HG03378 (cell line): ENCODE measurements at regions not wholly inside any gene's neighbourhood (a gene's known extent, or its start where the extent isn't known, plus 50 kb on each side); places are given as distances from the start of the nearest gene placed in this dataset.
"Not testable (repeated sequence)": the region's sequence is repeated elsewhere in the genome, so short reads cannot be mapped to it uniquely, and the experiment has no call there.

ENCODE experiments used
- ATAC-seq: cut with Tn5 transposase; IDR thresholded peaks from one replicate; pipeline ENCODE4 v1.9.1; 2021; ENCODE audit warnings: mild to moderate bottlenecking, moderate library complexity; ENCODE audit not compliant: unreplicated experiment

DNA sequence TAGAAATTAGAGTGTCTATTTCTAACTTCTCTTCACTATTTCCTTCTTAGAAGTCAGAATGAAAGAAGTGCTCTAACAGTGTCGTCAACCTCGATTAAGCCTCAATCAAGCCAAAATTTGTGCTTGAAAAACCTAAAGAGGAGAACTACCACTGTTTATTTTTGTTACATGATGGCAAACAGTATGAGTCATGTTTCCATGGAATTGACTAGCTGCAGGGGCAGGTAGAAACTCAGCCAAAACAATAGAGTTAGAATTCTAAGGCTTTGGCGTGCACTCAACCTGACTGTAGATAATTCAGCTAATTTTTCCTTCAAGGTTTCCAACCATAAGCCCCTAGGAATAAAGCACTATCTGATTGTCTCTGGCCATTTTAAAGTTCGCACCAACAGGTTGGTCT lies 415.9 kb downstream of the ETS1 start:
- no peak for ATAC-seq

DNA sequence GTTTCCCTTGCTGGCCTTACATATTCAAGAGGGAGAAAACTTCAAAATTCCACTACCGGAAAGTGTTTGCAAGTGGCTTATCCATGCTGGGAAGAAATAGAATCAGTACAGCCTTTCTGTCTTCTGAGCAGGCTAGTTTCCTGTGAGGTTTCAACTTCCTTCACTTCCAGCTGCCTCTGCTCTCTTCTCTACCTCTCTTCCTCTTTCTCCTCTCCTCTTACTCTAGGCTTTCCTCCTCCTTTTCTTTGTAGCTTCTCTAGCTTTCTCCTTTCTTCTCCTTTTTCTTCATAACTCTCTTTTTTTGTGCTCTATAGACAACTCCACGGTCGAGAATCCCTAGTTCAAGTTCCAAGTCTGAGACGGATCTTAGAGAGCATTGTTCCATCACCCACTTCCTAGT lies 421.8 kb downstream of the ETS1 start:
- ATAC-seq: no peak

DNA sequence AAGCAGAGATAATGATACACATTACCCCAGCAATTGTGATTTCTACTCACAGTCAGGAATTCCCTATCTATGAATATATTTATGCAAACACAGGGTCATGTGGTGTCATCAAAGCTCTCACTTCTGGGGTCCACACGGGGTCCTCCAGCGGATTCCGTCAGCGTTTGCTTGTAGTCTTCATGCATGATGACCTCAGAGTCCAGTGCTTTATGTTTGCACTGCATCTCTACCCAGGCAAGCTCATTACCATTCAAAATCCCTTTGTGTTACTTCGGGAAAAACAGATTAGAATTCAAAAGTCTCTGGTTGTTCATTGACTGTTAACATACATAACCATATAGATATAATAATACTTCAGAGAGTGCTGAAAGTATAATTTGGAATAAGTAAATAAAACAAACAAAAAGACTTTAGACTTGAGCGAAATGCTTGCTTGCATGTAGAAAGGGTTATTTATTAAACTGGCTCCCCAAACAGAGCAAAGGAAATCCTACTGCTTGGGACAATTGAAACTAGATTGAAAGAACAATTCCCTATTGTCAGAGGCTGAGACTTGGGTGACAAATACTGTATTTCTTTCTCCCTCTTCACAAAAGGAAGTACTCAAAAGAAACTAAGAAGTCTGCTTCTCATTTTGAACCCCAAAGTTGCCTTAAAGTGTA lies 423.1 kb downstream of the ETS1 start:
- ATAC-seq: no peak

DNA sequence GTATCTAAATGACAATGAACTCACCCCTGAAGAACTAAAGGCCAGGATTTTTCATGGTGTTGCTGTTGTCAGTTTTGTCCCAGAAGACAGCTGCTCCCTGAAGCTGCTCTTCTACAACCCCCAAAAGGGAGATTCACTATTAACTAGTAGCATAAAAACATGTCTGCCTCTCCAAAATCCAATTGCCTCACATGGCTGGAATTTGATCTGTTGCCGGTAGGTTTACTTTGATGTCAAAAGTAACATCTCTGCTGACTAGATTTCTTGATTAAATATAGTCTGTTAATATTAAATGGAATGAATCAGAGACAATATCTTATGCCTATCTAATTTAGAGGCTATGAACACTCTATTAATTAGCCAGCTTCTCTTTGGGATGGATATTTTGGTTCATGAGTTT lies 425.4 kb downstream of the ETS1 start:
- no peak for ATAC-seq

DNA sequence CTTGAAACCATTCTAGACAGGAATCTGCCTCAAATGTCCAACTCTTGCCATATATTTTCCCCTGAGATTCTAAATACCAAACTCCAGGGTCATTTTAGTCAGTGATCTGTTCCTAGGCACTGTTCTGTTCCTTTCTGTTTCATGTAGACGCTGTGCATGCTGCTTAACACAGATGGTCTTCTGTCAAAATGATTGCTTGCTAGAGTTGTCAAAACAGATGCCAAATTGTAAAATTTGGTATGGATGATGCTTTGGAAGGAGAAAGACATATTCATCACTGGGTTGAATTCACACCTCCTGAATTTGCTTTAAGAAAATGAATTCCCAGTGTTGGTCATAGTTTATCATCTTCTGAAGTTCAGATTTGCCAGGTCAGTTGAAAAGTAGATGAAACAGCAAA lies 425.9 kb downstream of the ETS1 start:
- no peak for ATAC-seq

DNA sequence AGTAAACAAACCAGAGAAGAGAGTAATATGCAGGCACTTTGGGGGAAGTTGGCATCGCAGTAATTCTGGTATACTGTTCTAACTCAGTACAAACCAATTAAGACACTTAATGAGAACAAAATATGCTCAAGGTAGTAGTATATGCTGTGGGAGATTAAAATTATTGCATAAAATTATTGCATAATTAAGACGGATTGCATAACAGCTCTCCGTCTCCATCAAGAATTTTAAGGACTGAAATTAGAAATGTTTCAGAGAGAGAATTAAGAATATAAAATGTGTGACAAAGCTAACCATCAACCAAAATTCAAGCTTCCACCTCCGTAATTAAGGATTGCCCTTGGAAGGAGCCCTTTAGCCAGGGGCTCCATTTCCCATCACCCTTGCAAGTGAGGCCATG lies 428.5 kb downstream of the ETS1 start:
- ATAC-seq: no peak

DNA sequence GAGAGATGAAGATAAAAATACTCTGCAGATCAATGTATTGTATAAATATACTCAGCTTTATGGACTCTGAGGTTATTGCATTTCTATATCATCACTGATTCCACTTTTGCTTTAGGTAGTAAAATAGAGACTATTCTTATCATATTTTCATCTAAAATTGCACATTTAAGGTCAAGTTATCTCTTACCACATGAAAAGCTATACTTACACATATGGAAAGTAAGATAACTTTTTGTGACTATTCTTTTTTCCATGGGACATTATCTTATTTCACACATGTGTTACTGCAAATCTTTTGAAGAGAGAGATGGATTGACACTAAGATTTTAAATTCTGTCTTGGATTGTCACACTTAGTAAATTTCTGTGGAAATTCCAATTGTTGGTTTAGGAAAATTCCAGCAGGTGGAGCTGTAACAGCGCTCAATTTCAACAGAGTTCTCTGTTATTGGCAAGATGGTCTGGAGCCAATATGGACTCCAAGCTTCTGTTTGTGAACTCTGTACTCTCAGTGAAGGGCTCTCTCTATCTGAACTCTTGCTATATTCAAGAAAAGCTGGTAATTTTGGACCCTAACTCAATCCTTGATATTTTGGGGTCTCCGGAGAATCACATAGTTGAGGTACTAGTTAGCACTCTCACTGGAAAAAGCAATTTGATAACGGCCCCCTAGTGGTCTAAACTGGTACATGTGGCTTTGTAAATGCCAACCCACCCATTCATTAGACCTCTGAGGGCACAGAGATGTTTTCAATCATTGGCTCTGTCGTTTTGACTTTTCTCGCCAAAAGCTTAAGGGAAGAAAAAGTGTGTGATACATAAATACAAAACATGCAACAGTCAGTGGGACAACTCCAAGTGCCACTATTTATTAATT lies 429.7 kb downstream of the ETS1 start:
- peak; percentile 85 for ATAC-seq

DNA sequence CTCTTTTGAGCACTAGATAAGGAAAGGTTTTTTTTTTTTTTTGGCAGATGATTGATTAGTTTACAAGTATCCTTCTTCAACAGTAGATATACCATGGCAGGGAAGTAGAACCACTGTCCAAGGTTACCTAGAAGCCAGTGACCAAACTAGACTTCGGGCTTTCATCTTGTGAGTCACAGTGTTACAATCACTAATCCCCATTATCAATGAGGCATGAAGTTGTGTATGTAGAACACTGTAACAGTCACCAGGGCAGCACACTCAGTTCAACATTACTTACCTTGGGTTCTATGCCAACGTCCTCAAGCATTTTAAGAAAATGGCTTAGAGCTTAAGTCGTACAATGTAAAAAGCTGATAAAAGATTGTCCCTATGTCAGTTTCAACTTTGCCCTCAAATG lies 430.9 kb downstream of the ETS1 start:
- ATAC-seq: no peak

DNA sequence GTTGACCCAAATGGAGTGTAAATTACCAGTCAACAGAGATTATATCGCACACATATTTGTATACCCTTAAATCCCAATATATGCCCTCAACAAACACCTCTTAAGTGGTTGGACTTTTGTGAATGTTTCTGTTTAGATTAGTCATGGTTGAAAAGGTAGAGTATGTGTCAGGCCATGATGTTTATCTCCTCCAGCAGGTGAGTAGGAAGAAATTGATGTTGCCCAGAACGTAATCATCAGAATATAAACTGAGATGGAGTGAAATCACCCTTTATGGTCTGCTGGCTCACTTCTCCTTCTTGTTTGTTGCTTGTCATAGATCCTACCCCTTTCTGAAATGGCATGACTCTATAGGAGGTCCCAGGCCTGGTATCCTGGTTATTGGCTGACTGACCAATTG lies 431.8 kb downstream of the ETS1 start:
- no peak for ATAC-seq

DNA sequence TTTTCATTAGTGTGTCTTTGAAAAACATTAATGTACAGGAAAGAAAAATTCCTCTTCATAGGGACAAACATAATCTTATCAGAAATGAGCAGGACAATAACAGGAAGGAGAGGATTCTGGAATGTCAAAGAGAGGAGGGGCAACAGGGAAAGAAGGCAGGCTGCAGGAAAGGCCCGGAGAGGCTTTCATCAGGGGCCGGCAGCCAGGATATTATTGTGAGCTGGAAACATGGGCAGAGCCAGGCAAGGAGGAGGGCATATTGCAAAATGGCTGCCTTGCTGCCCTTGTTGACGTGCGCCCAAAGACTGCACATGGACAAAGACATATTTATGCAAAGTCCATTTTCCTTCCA lies 433.7 kb downstream of the ETS1 start:
- ATAC-seq: no peak

DNA sequence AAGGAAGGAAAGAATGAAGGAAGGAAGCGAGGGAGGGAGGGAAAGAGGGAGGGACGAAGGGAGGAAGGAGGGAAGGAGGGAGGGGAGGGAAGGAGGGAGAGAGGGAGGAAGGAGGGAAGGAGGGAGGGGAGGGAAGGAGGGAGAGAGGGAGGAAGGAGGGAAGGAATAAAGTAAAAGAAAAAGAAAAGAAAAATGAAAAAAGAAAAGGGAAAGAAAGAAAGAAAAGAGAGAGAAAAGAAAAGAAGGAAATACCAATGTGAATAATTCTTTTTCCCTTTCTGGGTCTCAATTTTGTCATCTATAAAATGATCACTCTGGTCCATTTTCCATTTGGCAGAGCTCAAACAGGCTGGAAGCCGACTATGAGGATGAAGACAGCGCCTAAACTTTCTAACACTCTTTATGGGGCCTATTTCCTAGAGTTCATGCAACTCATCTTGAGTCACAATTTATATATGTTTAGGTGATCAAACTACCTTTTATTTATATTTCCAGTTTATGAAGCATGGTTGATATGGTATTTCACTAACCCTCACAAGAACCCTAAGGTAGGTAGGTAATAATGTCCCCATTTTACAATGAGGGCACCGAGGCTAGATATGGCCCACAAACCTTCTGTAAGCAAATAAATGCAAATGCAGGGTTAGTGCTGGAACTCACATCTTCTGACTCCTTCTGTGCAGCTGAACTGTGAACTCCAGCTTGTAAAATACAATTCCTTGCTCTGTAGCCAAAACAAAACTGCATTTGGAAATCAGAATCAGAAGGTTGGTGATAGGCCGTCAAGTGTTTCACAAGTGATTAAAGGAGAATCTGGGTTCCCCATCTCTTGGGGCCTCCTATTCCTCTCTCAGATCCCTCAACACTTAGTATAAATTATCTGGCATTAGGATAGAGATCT lies 434.3 kb downstream of the ETS1 start:
- ATAC-seq: no peak

DNA sequence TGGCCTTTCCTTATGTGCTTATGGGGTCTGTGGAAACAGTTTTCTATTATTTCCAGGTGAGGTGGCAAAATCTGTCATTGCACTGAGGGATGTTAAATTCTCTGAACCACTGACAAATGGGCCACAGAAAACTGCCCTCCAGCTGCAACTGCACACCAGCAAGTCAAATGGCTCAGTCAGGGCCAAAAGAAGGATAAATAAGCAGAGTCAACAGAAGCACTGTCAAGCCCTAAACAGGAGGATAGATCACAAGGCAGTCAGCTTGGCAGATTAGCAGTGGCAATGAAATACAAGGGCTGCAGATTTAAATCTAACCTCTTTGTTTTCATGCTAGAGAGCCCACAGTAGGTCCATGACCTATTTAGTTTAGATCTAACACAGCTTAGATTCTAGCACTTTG lies 435.6 kb downstream of the ETS1 start:
- no peak for ATAC-seq

DNA sequence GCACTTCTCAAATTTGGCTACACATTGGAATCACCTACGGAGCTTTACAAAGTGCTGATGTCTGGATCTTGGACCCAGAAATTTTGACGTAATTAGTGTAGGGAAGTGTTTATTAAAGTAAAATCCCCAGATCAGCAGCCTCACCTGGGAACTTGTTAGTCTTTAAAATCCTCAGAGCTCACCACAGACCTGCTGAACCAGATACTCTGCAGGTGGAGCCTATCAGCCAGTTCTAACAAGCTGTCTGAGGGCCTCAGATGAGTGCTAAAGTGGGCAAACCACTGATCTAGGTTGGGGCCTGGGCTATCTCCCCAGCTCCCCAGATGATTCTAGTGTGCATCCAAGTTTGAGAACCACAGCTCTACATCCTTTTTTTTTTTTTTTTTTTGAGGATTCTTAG lies 436.0 kb downstream of the ETS1 start:
- no peak for ATAC-seq

DNA sequence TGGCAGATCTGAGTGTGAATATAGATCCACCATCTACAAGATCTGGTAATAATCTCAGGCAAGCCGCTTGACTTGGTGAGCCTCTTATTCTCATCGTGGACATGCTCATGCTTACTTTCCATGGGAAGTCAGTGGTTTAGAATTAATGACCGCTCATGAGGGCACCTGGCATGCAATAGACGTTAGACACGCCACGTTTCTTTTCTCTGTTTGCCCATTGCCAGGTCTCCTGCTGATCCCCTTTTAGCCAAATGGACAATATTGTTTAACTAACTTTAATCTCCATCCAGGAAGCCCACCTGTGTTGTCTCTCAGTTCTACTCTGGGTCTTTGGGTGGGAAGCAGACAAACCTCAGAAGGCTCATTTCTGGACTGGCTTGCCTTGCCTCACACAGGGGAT lies 439.1 kb downstream of the ETS1 start:
- no peak for ATAC-seq

DNA sequence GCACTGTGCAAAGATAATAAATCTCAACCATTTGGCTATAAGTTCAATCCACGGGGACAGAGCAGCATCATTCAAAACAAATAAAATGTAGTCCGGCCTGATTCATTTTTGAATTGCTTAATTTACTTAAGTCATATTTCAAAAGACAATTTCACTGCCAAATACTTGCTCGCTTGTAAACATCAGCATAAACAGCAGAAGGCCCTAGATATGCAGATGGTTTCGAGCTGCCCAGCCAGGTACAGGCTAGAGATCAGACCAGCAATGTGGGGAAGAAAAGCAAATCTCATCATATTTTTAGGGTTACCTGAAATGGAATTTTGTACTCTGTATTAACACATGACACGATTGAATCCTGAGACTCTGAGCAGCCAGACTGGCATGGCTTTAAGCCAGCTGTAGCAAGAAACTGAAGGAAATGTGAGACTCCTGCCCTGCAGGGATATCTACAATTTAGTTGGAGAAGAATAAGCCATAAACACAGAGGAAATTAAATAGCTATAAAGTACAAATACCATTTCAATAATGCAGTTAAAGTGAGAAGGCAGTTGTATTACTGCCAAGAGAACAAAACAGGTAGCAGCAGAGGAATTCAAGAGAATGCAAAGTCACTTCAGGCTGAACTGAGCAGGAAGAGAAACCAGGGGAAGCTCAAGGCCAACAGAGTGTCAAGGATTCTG lies 440.3 kb downstream of the ETS1 start:
- ATAC-seq: no peak

DNA sequence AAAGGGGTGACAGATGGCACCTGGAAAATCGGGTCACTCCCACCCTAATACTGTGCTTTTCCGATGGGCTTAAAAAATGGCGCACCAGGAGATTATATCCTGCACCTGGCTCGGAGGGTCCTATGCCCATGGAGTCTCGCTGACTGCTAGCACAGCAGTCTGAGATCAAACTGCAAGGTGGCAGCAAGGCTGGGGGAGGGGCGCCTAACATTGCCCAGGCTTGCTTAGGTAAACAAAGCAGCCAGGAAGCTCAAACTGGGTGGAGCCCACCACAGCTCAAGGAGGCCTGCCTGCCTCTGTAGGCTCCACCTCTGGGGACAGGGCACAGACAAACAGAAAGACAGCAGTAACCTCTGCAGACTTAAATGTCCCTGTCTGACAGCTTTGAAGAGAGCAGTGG lies 447.1 kb downstream of the ETS1 start:
- ATAC-seq: not testable (repeated sequence)

DNA sequence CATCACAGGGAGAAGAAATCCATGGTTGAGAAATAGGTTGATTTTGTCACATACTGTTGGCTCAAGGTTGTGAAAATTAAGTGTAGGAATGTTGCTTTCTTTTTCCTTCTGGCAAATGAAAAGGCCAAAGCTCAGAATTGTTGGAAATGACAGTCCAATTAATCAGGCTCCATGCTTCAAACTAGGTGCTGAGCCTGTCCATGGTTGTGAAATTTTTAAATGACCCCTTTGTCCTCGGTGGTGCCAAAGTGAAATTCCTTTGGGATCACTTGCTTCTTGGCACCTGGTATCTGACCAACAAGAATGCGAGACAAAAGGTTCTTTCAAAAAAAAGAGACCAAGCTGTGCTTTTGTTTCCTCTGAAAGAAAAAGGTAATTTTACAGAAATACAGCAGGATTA lies 451.9 kb downstream of the ETS1 start:
- ATAC-seq: no peak

DNA sequence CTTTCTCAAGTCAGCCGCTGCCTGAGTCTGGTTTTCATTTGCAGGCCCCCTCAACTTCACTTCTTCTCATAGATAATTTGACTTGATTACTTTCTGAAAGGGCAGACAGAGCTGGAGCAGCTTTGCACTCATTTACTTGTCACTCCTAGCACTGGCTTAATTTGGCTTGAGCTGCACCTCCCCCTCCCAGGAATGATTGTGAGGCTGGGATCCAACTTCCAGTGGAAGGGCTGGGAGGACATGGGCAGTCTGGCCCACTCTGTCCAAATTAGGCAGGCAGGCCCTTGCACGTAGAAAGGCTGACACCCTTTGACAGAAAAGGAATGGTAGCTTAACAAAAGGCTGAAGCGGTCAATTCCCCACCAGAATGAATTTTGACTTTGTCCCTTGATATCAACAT lies 453.9 kb downstream of the ETS1 start:
- no peak for ATAC-seq

DNA sequence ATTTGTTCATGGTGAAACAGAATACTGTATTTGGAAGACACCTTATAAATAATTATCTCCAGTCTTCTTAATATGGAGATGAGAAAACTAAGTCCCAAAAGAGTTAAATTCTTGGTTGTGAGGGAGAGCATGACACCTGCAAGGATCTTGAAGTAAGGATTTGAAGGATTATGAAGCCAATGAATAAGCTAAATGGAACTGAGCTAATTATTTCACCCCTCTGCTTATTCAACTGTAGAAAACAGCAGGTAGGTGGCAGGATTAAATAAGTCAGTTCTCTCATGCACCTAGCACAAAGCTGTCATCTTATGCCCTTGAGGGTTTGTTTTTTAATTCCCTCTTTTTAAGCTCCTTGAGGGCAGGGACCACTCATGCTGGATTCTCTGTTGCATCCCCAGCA lies 457.3 kb downstream of the ETS1 start:
- ATAC-seq: no peak

DNA sequence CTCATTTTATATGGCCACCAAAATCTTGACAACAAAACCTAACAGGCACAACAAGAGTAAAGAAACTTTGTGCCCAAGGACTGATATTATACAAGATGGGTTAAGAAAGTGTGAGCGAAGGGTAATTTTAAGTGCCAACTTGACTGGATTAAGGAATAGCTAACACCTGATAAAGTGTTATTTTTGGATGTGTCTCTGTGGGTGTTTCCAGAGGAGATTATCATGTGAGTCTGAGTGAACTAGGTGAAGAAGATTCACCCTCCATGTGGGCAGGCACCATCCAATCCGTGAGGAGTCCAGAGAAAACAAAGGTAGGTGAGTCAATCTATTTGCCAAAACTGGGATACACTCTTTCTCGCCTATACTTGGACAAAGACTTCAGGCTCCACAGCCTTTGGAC lies 461.6 kb downstream of the ETS1 start:
- no peak for ATAC-seq

DNA sequence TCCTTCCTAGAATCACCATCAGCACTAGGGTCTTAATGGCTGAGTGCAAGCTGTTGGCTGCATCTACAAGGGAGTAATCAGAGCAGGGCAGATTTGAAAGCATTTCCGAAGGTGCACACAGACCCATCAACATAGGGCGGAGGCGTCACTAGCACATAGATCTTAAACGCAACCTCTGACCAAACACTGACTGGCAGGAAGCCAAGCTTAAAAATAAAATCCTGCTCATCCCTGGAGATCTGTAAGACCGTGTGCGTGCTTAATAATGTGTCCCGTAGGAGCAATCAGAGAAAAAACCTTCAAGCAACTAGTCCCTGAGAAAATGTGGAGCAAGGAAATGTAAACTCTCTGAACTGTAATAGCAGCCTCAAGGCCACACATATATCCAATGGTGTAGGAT lies 470.5 kb downstream of the ETS1 start:
- no peak for ATAC-seq
